Fibroblast of lung (primary cell): ENCODE measurements at regions not wholly inside any gene's neighbourhood (a gene's known extent, or its start where the extent isn't known, plus 50 kb on each side); places are given as distances from the start of the nearest gene placed in this dataset.
A peak's percentile ranks its signal among the peaks of the same experiment; 100 is the strongest.

Source experiments
- DNase-seq, 2 donors: peaks; one replicate each; pipeline versions ENCODE4 v3.0.0 to v3.0.0-alpha.2; 2010; ENCODE audit warnings: low read depth in 2 of 2
- H2AFZ ChIP-seq: 2 replicates; pipeline ENCODE4 v1.5.1; 2012; ENCODE audit warnings: low read length, control low read depth, inconsistent platforms
- H3K27ac ChIP-seq: 2 replicates; pipeline ENCODE4 v1.5.1; 2011; ENCODE audit warnings: low read length, control low read depth; ENCODE audit not compliant: insufficient read depth
- H3K27me3 ChIP-seq: 2 replicates; pipeline ENCODE4 v1.5.1; 2011; ENCODE audit warnings: mild to moderate bottlenecking, low read length; ENCODE audit not compliant: control insufficient read depth, insufficient read depth
- H3K36me3 ChIP-seq: 2 replicates; pipeline ENCODE4 v1.5.1; 2011; ENCODE audit warnings: low read length; ENCODE audit not compliant: control insufficient read depth, insufficient read depth
- H3K4me1 ChIP-seq: 2 replicates; pipeline ENCODE4 v1.5.1; 2011; ENCODE audit warnings: low read length; ENCODE audit not compliant: control insufficient read depth, insufficient read depth; ENCODE audit errors: extremely low read depth
- H3K4me2 ChIP-seq: 2 replicates; pipeline ENCODE4 v1.5.1; 2011; ENCODE audit warnings: low read length, control low read depth; ENCODE audit not compliant: insufficient read depth; ENCODE audit errors: extremely low read depth
- H3K4me3 ChIP-seq, 4 experiments: fragments of 200-600 bp in 1 of 4; sonication (generic) in 1 of 4; replicated peaks in 1 of 4; 2 replicates each; pipeline ENCODE4 v1.5.1; 2011 to 2016; ENCODE audit warnings: low read length in 4 of 4, low read depth in 3 of 4, mild to moderate bottlenecking in 3 of 4, control low read depth in 2 of 4, inconsistent platforms in 1 of 4, mixed read lengths in 1 of 4; ENCODE audit not compliant: insufficient read depth in 1 of 4; ENCODE audit errors: control extremely low read depth in 1 of 4
- H3K79me2 ChIP-seq: 2 replicates; pipeline ENCODE4 v1.5.1; 2012; ENCODE audit warnings: mild to moderate bottlenecking, low read length, inconsistent platforms; ENCODE audit not compliant: control insufficient read depth, insufficient read depth
- H3K9ac ChIP-seq: 2 replicates; pipeline ENCODE4 v1.5.1; 2011; ENCODE audit warnings: mild to moderate bottlenecking, low read length, control low read depth; ENCODE audit not compliant: insufficient read depth
- H3K9me3 ChIP-seq: 2 replicates; pipeline ENCODE4 v1.5.1; 2012; ENCODE audit warnings: low read depth, low read length; ENCODE audit not compliant: control insufficient read depth, insufficient read depth
- H4K20me1 ChIP-seq: 2 replicates; pipeline ENCODE4 v1.5.1; 2011; ENCODE audit warnings: low read length; ENCODE audit not compliant: control insufficient read depth, insufficient read depth; ENCODE audit errors: extremely low read depth
- EZH2 ChIP-seq: IDR thresholded peaks from 2 replicates; pipeline ENCODE4 v1.5.1; 2012; ENCODE audit warnings: low read length, control low read depth, mild to moderate bottlenecking; ENCODE audit errors: missing control alignments
- TF ChIP-seq, protein P1 (sequence below), 2 donors: IDR thresholded peaks in 1 of 2; conservative IDR thresholded peaks in 1 of 2; 1 replicate in 1 of 2; 2 replicates in 1 of 2; pipeline ENCODE4 v1.5.1; 2011 to 2012; ENCODE audit warnings: low read length in 2 of 2, control low read depth in 1 of 2, inconsistent platforms in 1 of 2, low read depth in 1 of 2, mild to moderate bottlenecking in 1 of 2

DNA sequence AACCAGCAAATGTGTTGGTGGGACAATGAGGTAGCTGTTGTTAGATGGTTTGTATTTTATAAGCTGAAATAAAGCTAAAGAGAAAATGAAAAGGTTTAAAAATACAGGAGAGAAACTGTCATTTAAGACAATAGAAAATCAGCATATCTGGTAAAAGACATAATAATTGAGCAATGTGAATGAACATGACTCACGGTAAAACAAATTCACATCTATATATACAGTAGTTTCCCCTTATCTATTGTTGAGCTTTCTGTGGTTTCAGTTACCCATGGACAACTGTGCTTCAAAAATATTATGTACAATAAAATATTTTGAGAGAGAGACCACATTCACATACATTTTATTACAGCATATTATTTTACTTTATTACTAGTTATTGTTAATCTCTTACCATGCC lies 1649.8 kb downstream of the EFNA5 start:
- Histone ChIP-seq H4K20me1 (no peaks in the 10 kb centered on the region), H3K27me3 (no peaks in the 10 kb centered on the region), H3K4me1 (no peaks in the 10 kb centered on the region), H2AFZ (no peak overlapping the region), H3K9ac (no peak overlapping the region), H3K27ac (no peak overlapping the region), H3K4me2 (no peak overlapping the region), H3K9me3 (no peaks in the 10 kb centered on the region), H3K36me3 (no peaks in the 10 kb centered on the region), H3K4me3 (no peak overlapping the region), H3K79me2 (no peaks in the 10 kb centered on the region)
- peak; percentile 30 to 74 for DNase-seq
- TF ChIP-seq, protein P1, sequence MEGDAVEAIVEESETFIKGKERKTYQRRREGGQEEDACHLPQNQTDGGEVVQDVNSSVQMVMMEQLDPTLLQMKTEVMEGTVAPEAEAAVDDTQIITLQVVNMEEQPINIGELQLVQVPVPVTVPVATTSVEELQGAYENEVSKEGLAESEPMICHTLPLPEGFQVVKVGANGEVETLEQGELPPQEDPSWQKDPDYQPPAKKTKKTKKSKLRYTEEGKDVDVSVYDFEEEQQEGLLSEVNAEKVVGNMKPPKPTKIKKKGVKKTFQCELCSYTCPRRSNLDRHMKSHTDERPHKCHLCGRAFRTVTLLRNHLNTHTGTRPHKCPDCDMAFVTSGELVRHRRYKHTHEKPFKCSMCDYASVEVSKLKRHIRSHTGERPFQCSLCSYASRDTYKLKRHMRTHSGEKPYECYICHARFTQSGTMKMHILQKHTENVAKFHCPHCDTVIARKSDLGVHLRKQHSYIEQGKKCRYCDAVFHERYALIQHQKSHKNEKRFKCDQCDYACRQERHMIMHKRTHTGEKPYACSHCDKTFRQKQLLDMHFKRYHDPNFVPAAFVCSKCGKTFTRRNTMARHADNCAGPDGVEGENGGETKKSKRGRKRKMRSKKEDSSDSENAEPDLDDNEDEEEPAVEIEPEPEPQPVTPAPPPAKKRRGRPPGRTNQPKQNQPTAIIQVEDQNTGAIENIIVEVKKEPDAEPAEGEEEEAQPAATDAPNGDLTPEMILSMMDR (conservative IDR thresholded peaks at IDR 0.05 in 1 of 2, IDR thresholded peaks at IDR 0.05 in 1 of 2; ENCODE audit: low read depth in 1 of 2, low read length in 2 of 2), result no peak
- TF ChIP-seq EZH2, result no peak

DNA sequence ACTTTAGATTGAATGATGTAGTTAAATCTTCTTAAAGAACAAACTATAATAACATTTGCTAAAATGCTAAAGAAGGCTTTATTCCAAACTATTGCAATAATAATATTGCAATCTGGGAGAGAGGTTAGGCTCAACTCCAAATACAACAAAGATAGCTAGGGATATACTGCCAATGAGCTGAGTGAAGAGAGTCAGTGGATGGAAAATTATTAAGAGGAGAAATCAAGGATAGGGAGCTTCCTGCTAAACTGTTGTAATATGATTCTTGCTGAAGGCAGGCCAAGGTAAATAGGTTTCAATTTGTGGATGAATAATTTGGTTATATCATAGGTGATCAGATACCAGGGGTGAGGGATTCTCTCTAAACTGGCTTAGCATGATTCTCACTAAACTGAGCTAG lies 1651.5 kb downstream of the EFNA5 start:
- H3K4me3 ChIP-seq, result no peak overlapping the region
- no peaks in the 10 kb centered on the region for H4K20me1 ChIP-seq
- H3K4me2 ChIP-seq, result no peak overlapping the region
- H3K27ac ChIP-seq, result no peak overlapping the region
- no peak overlapping the region for H2AFZ ChIP-seq
- TF ChIP-seq, protein P1 (conservative IDR thresholded peaks at IDR 0.05 in 1 of 2, IDR thresholded peaks at IDR 0.05 in 1 of 2; ENCODE audit: low read depth in 1 of 2, low read length in 2 of 2), result no peak
- TF ChIP-seq EZH2, result no peak
- H3K4me1 ChIP-seq, result no peaks in the 10 kb centered on the region
- H3K9ac ChIP-seq, result no peak overlapping the region
- DNase-seq, result peak; percentile 72 to 86
- H3K27me3 ChIP-seq, result no peaks in the 10 kb centered on the region
- no peaks in the 10 kb centered on the region for H3K9me3 ChIP-seq
- no peaks in the 10 kb centered on the region for H3K79me2 ChIP-seq
- H3K36me3 ChIP-seq, result no peaks in the 10 kb centered on the region

DNA sequence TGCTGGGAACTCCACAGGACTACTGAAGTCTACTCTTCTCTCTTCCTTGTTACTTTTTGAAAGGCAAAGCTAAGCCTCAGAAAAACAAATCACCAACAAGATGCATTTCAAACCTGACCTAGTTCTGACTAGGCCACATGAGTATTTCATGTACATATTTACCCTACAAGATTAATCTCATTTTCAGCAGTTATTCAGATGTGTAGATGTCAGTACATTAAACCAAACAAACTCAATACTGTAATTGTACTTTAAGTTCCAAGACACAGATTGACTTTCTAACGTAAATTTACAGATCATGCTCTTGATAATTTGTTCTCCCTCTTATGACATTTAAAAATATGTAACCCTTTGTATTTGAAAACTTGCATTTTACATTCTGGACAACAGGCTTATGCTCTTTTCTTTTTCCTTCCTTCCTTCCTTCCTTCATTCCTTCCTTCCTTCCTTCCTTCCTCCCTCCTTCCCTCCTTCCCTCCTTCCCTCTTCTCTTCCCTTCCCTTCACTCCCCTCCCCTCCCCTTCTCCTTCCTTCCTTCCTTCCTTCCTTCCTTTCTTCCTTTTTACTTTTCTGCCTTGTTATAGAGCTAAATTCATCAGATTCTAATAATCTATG lies 1653.4 kb downstream of the EFNA5 start:
- H3K4me2 ChIP-seq, result no peak overlapping the region
- no peaks in the 10 kb centered on the region for H4K20me1 ChIP-seq
- no peaks in the 10 kb centered on the region for H3K79me2 ChIP-seq
- DNase-seq, result peak in 1 of 2 donors; percentile 11
- H3K27ac ChIP-seq, result no peak overlapping the region
- H3K9me3 ChIP-seq, result no peaks in the 10 kb centered on the region
- H3K4me3 ChIP-seq, result no peak overlapping the region
- H3K9ac ChIP-seq, result no peak overlapping the region
- no peaks in the 10 kb centered on the region for H3K36me3 ChIP-seq
- no peaks in the 10 kb centered on the region for H3K27me3 ChIP-seq
- H3K4me1 ChIP-seq, result no peaks in the 10 kb centered on the region
- TF ChIP-seq EZH2, result no peak
- TF ChIP-seq, protein P1 (conservative IDR thresholded peaks at IDR 0.05 in 1 of 2, IDR thresholded peaks at IDR 0.05 in 1 of 2; ENCODE audit: low read depth in 1 of 2, low read length in 2 of 2), result no peak
- H2AFZ ChIP-seq, result no peak overlapping the region
